ENCODE measurements at regions not wholly inside any gene's neighbourhood (a gene's known extent, or its start where the extent isn't known, plus 50 kb on each side); places are given as distances from the start of the nearest gene placed in this dataset.

GRCh38 chr16:79795556-79795955, 195.0 kb upstream of the MAF start:
- TF ChIP-seq CTCF (IDR thresholded peaks at IDR 0.05) (no peak), POLR2AphosphoS5 (IDR thresholded peaks at IDR 0.05) (no peak)

All from esophagus muscularis mucosa (tissue), 3 donors.